HepG2 (cell line): ENCODE measurements at regions not wholly inside any gene's neighbourhood (a gene's known extent, or its start where the extent isn't known, plus 50 kb on each side); places are given as distances from the start of the nearest gene placed in this dataset.

Source experiments
- AGO2 ChIP-seq: fragments of 200-400 bp; formaldehyde crosslinking; optimal IDR thresholded peaks from 2 replicates; pipeline ENCODE3; 2017; ENCODE audit warnings: mild to moderate bottlenecking, low read depth, low read length, moderate library complexity
- BHLHE40 ChIP-seq: IDR thresholded peaks from 2 replicates; pipeline ENCODE4 v1.6.1; 2011; ENCODE audit warnings: low read length, improper control_type of control experiment
- CBFB ChIP-seq: sonication (generic); formaldehyde crosslinking; IDR thresholded peaks from 2 replicates; pipeline ENCODE4 v1.4.0; 2020; ENCODE audit warnings: missing genetic modification reagents
- E2F2 ChIP-seq: sonication (generic); formaldehyde crosslinking; IDR thresholded peaks from 2 replicates; pipeline ENCODE4 v1.4.0; 2020; ENCODE audit warnings: missing genetic modification reagents, borderline replicate concordance
- FOXK2 ChIP-seq: fragments of 450-650 bp; IDR thresholded peaks from 2 replicates; pipeline ENCODE4 v1.6.1; 2016
- HCFC1 ChIP-seq: fragments of 150-350 bp; IDR thresholded peaks from 2 replicates; pipeline ENCODE4 v1.6.1; 2014; ENCODE audit warnings: low read depth, low read length
- KDM2A ChIP-seq: sonication (generic); formaldehyde crosslinking; IDR thresholded peaks from 2 replicates; pipeline ENCODE4 v1.4.0; 2020; ENCODE audit warnings: low read depth, missing genetic modification reagents, borderline replicate concordance
- MEIS1 ChIP-seq: sonication (generic); formaldehyde crosslinking; IDR thresholded peaks from 2 replicates; pipeline ENCODE4 v1.9.0; 2021; ENCODE audit warnings: mild to moderate bottlenecking, missing genetic modification reagents, moderate library complexity, borderline replicate concordance
- PATZ1 ChIP-seq: sonication (generic); formaldehyde crosslinking; IDR thresholded peaks from 2 replicates; pipeline ENCODE4 v1.4.0; 2020; ENCODE audit warnings: missing genetic modification reagents
- PAX8 ChIP-seq: sonication (generic); formaldehyde crosslinking; IDR thresholded peaks from 2 replicates; pipeline ENCODE4 v1.8.0; 2022; ENCODE audit warnings: mild to moderate bottlenecking, missing genetic modification reagents, borderline replicate concordance
- PCBP1 ChIP-seq: fragments of 200-400 bp; formaldehyde crosslinking; IDR thresholded peaks from 2 replicates; pipeline ENCODE4 v1.6.1; 2017; ENCODE audit warnings: mild to moderate bottlenecking, low read depth, low read length, borderline replicate concordance
- PRPF4 ChIP-seq: fragments of 200-400 bp; formaldehyde crosslinking; IDR thresholded peaks from 2 replicates; pipeline ENCODE4 v1.6.1; 2016; ENCODE audit warnings: low read length, low read depth; ENCODE audit not compliant: poor library complexity, severe bottlenecking
- RFXAP ChIP-seq: sonication (generic); formaldehyde crosslinking; IDR thresholded peaks from 2 replicates; pipeline ENCODE4 v1.4.0; 2020; ENCODE audit warnings: missing genetic modification reagents, borderline replicate concordance
- SIN3B ChIP-seq: fragments of 150-350 bp; IDR thresholded peaks from 2 replicates; pipeline ENCODE4 v1.6.1; 2014; ENCODE audit warnings: low read length
- SKI ChIP-seq: fragments of 450-650 bp; IDR thresholded peaks from one replicate; pipeline ENCODE4 v1.6.1; 2018; ENCODE audit warnings: mild to moderate bottlenecking; ENCODE audit not compliant: partially characterized antibody
- SNAPC2 ChIP-seq: sonication (generic); formaldehyde crosslinking; IDR thresholded peaks from 2 replicates; pipeline ENCODE4 v1.8.1; 2022; ENCODE audit warnings: mild to moderate bottlenecking, missing genetic modification reagents
- SP4 ChIP-seq: sonication (generic); formaldehyde crosslinking; IDR thresholded peaks from 2 replicates; pipeline ENCODE4 v1.8.1; 2023; ENCODE audit warnings: mild to moderate bottlenecking, missing genetic modification reagents
- SRSF4 ChIP-seq: fragments of 200-400 bp; formaldehyde crosslinking; IDR thresholded peaks from one replicate; pipeline ENCODE4 v1.6.1; 2018; ENCODE audit warnings: mild to moderate bottlenecking, low read depth, low read length, moderate library complexity; ENCODE audit not compliant: poor library complexity, severe bottlenecking
- TBX2 ChIP-seq: sonication (generic); formaldehyde crosslinking; IDR thresholded peaks from 2 replicates; pipeline ENCODE4 v1.5.0; 2020; ENCODE audit warnings: missing genetic modification reagents, mild to moderate bottlenecking, borderline replicate concordance
- TFAP4 ChIP-seq: sonication (generic); IDR thresholded peaks from 2 replicates; pipeline ENCODE4 v1.6.1; 2016; ENCODE audit warnings: low read depth, borderline replicate concordance
- TFDP2 ChIP-seq: sonication (generic); formaldehyde crosslinking; IDR thresholded peaks from 2 replicates; pipeline ENCODE4 v1.4.0; 2020; ENCODE audit warnings: missing genetic modification reagents
- TSC22D2 ChIP-seq: sonication (generic); formaldehyde crosslinking; IDR thresholded peaks from 2 replicates; pipeline ENCODE4 v1.5.1; 2020; ENCODE audit warnings: missing genetic modification reagents, mild to moderate bottlenecking, borderline replicate concordance
- ZFX ChIP-seq: sonication (generic); formaldehyde crosslinking; IDR thresholded peaks from 2 replicates; pipeline ENCODE4 v1.4.0; 2020; ENCODE audit warnings: mild to moderate bottlenecking, low read depth, missing genetic modification reagents, moderate library complexity
- ZNF136 ChIP-seq: sonication (generic); formaldehyde crosslinking; IDR thresholded peaks from 2 replicates; pipeline ENCODE4 v1.8.1; 2022; ENCODE audit warnings: low read depth, mild to moderate bottlenecking, moderate library complexity, missing genetic modification reagents
- ZNF709 ChIP-seq: sonication (generic); formaldehyde crosslinking; IDR thresholded peaks from 2 replicates; pipeline ENCODE4 v1.5.0; 2020; ENCODE audit warnings: mild to moderate bottlenecking, missing genetic modification reagents

- no peak for TF ChIP-seq ZNF136 (CRISPR knock-in tag)
- TF ChIP-seq SRSF4 = no peak
- TF ChIP-seq PATZ1 (CRISPR knock-in tag) = peak; percentile 91
- peak; percentile 99; the same call in 1 of the 2 replicates for TF ChIP-seq MEIS1
- peak; percentile 60; the same call in 1 of the 2 replicates for TF ChIP-seq TSC22D2 (CRISPR knock-in tag)
- peak; percentile 99 for TF ChIP-seq SKI
- no peak for TF ChIP-seq SIN3B
- 0 out of 2 replicates have a peak, but pooled peaks have one; percentile 62 for TF ChIP-seq CBFB
- peak; percentile 94 for TF ChIP-seq ZNF709
- TF ChIP-seq PAX8 (CRISPR knock-in tag) = no peak; the same call in 1 of the 2 replicates
- TF ChIP-seq SP4 = peak; percentile 74
- peak; percentile 97 for TF ChIP-seq FOXK2
- TF ChIP-seq RFXAP (CRISPR knock-in tag) = peak; percentile 88; the same call in 1 of the 2 replicates
- TF ChIP-seq ZFX (CRISPR knock-in tag) = peak; percentile 81
- TF ChIP-seq TFDP2 (CRISPR knock-in tag) = peak; percentile 75
- peak; percentile 97 for TF ChIP-seq SNAPC2 (CRISPR knock-in tag)
- peak; percentile 100 for TF ChIP-seq TBX2 (CRISPR knock-in tag)
- 0 out of 2 replicates have a peak, but pooled peaks have one; percentile 88 for TF ChIP-seq PCBP1
- no peak for TF ChIP-seq AGO2
- peak; percentile 97 for TF ChIP-seq TFAP4
- TF ChIP-seq PRPF4 = no peak
- peak; percentile 98 for TF ChIP-seq BHLHE40
- TF ChIP-seq HCFC1 = peak; percentile 39; the same call in 1 of the 2 replicates
- peak; percentile 94 for TF ChIP-seq KDM2A (CRISPR knock-in tag)
- TF ChIP-seq E2F2 = 0 out of 2 replicates have a peak, but pooled peaks have one; percentile 7
These were observed 265.5 kb downstream of the PARN start (continued) for GRCh38 chr16:14364386-14365199.
